MM.1S (cell line): ENCODE measurements at regions not wholly inside any gene's neighbourhood (a gene's known extent, or its start where the extent isn't known, plus 50 kb on each side); places are given as distances from the start of the nearest gene placed in this dataset.

ENCODE experiments used
- DNase-seq: peaks from one replicate; pipeline ENCODE4 v3.0.0-alpha.2; 2015
- H2AFZ ChIP-seq: fragments of 300-600 bp; sonication (generic); 2 replicates; pipeline ENCODE4 v1.6.0; 2016; ENCODE audit warnings: antibody characterized with exemption, low read length
- H3F3A ChIP-seq: fragments of 300-600 bp; sonication (generic); 2 replicates; pipeline ENCODE4 v1.6.1; 2016; ENCODE audit warnings: mild to moderate bottlenecking, antibody characterized with exemption, low read length, moderate library complexity, mixed read lengths; ENCODE audit not compliant: insufficient read depth
- H3K27ac ChIP-seq: fragments of 300-600 bp; sonication (generic); 2 replicates; pipeline ENCODE4 v1.5.1; 2016; ENCODE audit warnings: mild to moderate bottlenecking, low read length
- H3K27me3 ChIP-seq: fragments of 300-600 bp; sonication (generic); replicated peaks from 2 replicates; pipeline ENCODE4 v1.6.0; 2016; ENCODE audit warnings: low read length; ENCODE audit not compliant: insufficient read depth
- H3K36me3 ChIP-seq: fragments of 300-600 bp; sonication (generic); replicated peaks from 2 replicates; pipeline ENCODE4 v1.6.1; 2016; ENCODE audit warnings: mild to moderate bottlenecking, low read length, mixed read lengths; ENCODE audit not compliant: insufficient read depth
- H3K4me1 ChIP-seq: fragments of 300-600 bp; sonication (generic); 2 replicates; pipeline ENCODE4 v1.6.1; 2016; ENCODE audit warnings: low read length, mixed read lengths
- H3K4me2 ChIP-seq: fragments of 300-600 bp; sonication (generic); 2 replicates; pipeline ENCODE4 v1.6.0; 2016; ENCODE audit warnings: low read depth, low read length
- H3K4me3 ChIP-seq: fragments of 300-600 bp; sonication (generic); 2 replicates; pipeline ENCODE4 v1.5.1; 2016; ENCODE audit warnings: low read length, mixed read lengths
- H3K79me2 ChIP-seq: fragments of 300-600 bp; sonication (generic); 2 replicates; pipeline ENCODE4 v1.6.1; 2016; ENCODE audit warnings: mixed run types, low read length, mixed read lengths
- H3K9ac ChIP-seq: fragments of 300-600 bp; sonication (generic); 2 replicates; pipeline ENCODE4 v1.6.1; 2016; ENCODE audit warnings: low read length, mixed read lengths
- H3K9me2 ChIP-seq: fragments of 300-600 bp; sonication (generic); replicated peaks from 2 replicates; pipeline ENCODE4 v1.6.1; 2016; ENCODE audit warnings: mild to moderate bottlenecking, low read length, mixed read lengths; ENCODE audit not compliant: insufficient read depth
- H3K9me3 ChIP-seq: fragments of 300-600 bp; sonication (generic); replicated peaks from 2 replicates; pipeline ENCODE4 v1.6.1; 2016; ENCODE audit warnings: mild to moderate bottlenecking, low read length, mixed read lengths; ENCODE audit not compliant: insufficient read depth
- H4K20me1 ChIP-seq: fragments of 300-600 bp; sonication (generic); 2 replicates; pipeline ENCODE4 v1.6.1; 2016; ENCODE audit warnings: mild to moderate bottlenecking, low read length, moderate library complexity, mixed read lengths; ENCODE audit not compliant: insufficient read depth
- CTCF ChIP-seq: fragments of 300-600 bp; sonication (generic); IDR thresholded peaks from 2 replicates; pipeline ENCODE4 v1.5.1; 2016; ENCODE audit warnings: antibody characterized with exemption, low read length, mixed read lengths
- EZH2 ChIP-seq: fragments of 300-600 bp; sonication (generic); optimal IDR thresholded peaks from 2 replicates; pipeline ENCODE3; 2017; ENCODE audit warnings: low read depth, mild to moderate bottlenecking, antibody characterized with exemption, low read length, mixed read lengths
- EZH2phosphoT487 ChIP-seq: fragments of 300-600 bp; sonication (generic); IDR thresholded peaks from 2 replicates; pipeline ENCODE4 v1.6.1; 2018; ENCODE audit warnings: antibody characterized with exemption, low read length

- Histone ChIP-seq H3F3A (0 out of 2 replicates have a peak, but pooled peaks cover 5% of the 10 kb centered on the region), H3K79me2 (no peaks in the 10 kb centered on the region), H2AFZ (peak overlapping the region; percentile 53; the same call in 1 of the 2 replicates), H3K9me2 (no peaks in the 10 kb centered on the region), H3K4me3 (no peak overlapping the region), H3K27ac (peak overlapping the region; percentile 91), H3K27me3 (no peaks in the 10 kb centered on the region), H3K36me3 (no peaks in the 10 kb centered on the region), H3K9me3 (no peaks in the 10 kb centered on the region), H3K9ac (peak overlapping the region; percentile 34; the same call in 1 of the 2 replicates), H4K20me1 (no peaks in the 10 kb centered on the region), H3K4me2 (peak overlapping the region; percentile 45; the same call in 1 of the 2 replicates), H3K4me1 (peaks cover 29% of the 10 kb centered on the region)
- DNase-seq: no peak
- TF ChIP-seq CTCF: 0 out of 2 replicates have a peak, but pooled peaks have one; percentile 4
- TF ChIP-seq EZH2phosphoT487: no peak
Measured at GRCh38 chr7:65475040-65475726, 101.5 kb downstream of the ZNF92 start.

- peak overlapping the region; percentile 91 for H3K27ac ChIP-seq
- H3K79me2 ChIP-seq: no peaks in the 10 kb centered on the region
- no peak overlapping the region for H3K4me3 ChIP-seq
- no peaks in the 10 kb centered on the region for H4K20me1 ChIP-seq
- DNase-seq: peak; percentile 95
- H3K4me2 ChIP-seq: peak overlapping the region; percentile 45
- H3K4me1 ChIP-seq: peaks cover 29% of the 10 kb centered on the region
- H3K27me3 ChIP-seq: no peaks in the 10 kb centered on the region
- TF ChIP-seq CTCF (no peak), EZH2phosphoT487 (no peak), EZH2 (no peak)
- H3K9ac ChIP-seq: peak overlapping the region; percentile 34; the same call in 1 of the 2 replicates
- H3F3A ChIP-seq: 0 out of 2 replicates have a peak, but pooled peaks cover 5% of the 10 kb centered on the region
- peak overlapping the region; percentile 53; the same call in 1 of the 2 replicates for H2AFZ ChIP-seq
- H3K9me3 ChIP-seq: no peaks in the 10 kb centered on the region
- H3K36me3 ChIP-seq: no peaks in the 10 kb centered on the region
- no peaks in the 10 kb centered on the region for H3K9me2 ChIP-seq
Measured at GRCh38 chr7:65475734-65476319, 102.2 kb downstream of the ZNF92 start.

GRCh38 chr7:65477326-65477725 is 103.7 kb downstream of the ZNF92 start:
- H3K4me3 ChIP-seq: no peak overlapping the region
- TF ChIP-seq EZH2: no peak
- no peak for TF ChIP-seq EZH2phosphoT487
- peak; percentile 9; the same call in 1 of the 2 replicates for TF ChIP-seq CTCF

More at GRCh38 chr7:65477326-65477725, 103.7 kb downstream of the ZNF92 start:
- Histone ChIP-seq H3K9me3 (no peaks in the 10 kb centered on the region), H3K36me3 (no peaks in the 10 kb centered on the region), H2AFZ (no peak overlapping the region), H3K9ac (no peak overlapping the region), H3F3A (0 out of 2 replicates have a peak, but pooled peaks cover 5% of the 10 kb centered on the region), H4K20me1 (no peaks in the 10 kb centered on the region), H3K79me2 (no peaks in the 10 kb centered on the region), H3K4me2 (no peak overlapping the region), H3K27ac (no peak overlapping the region), H3K9me2 (no peaks in the 10 kb centered on the region), H3K27me3 (no peaks in the 10 kb centered on the region), H3K4me1 (peaks cover 29% of the 10 kb centered on the region)
- DNase-seq: no peak
